ENCODE measurements at regions not wholly inside any gene's neighbourhood (a gene's known extent, or its start where the extent isn't known, plus 50 kb on each side); places are given as distances from the start of the nearest gene placed in this dataset. TPM values are rescaled to one million over a fixed set of nuclear protein-coding genes. Genes with fewer than 3 reads are reported as not detected.

Small RNA genes lying in the stretch of these regions (small RNA-seq; reads per million reads assigned to genes)
- gene AL121912.1: not detected

All from fibroblast of the aortic adventitia (primary cell).